ENCODE measurements at regions not wholly inside any gene's neighbourhood (a gene's known extent, or its start where the extent isn't known, plus 50 kb on each side); places are given as distances from the start of the nearest gene placed in this dataset.
A peak's percentile ranks its signal among the peaks of the same experiment; 100 is the strongest.

DNA sequence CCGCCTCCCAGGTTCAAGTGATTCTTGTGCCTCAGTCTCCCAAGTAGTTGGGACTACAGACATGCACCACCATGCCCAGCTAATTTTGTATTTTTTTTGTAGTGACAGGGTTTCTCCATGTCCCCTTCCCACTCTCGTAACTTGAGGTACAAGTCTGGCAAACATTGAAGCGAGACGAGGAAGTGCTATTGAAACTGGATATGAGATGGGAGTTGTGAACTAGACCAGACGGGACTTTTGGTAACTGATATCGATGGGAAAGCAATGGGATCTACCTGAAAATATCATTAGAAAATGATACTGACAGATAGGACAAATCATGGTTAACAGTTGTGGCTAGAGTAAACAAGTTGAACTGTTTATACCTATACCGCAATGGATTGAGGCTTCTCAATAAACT lies 95.2 kb upstream of the TRABD2B start:
- no peaks in the 10 kb centered on the region for H3K4me1 ChIP-seq (ENCODE audit: control insufficient read depth in 2 of 2, insufficient read depth in 2 of 2, low read length in 2 of 2)
- H3K27me3 ChIP-seq (ENCODE audit: control insufficient read depth in 2 of 2, insufficient read depth in 2 of 2, low read length in 2 of 2), result no peaks in the 10 kb centered on the region
- Mint-ChIP-seq H3K36me3 (no peaks in the 10 kb centered on the region), H3K9me3 (peaks cover 0 to 5% (median 0%) of the 10 kb centered on the region in 11 donors), H3K27ac (no peak overlapping the region), H3K27me3 (peaks cover 31 to 57% (median 55%) of the 10 kb centered on the region in 5 donors), H3K4me3 (no peak overlapping the region), H3K4me1 (peaks cover 4 to 9% (median 7%) of the 10 kb centered on the region in 7 donors)
- H3K27ac ChIP-seq (ENCODE audit: low read depth, low read length), result no peak overlapping the region
- H3K36me3 ChIP-seq (ENCODE audit: control insufficient read depth in 2 of 3, insufficient read depth in 3 of 3, low read length in 3 of 3), result no peaks in the 10 kb centered on the region
- DNase-seq (no peak), ATAC-seq (no peak)
- ChIA-PET CTCF (interaction anchor here (2.5 kb wide), 1 partner anchor 12 kb away, joined by 6 read pairs; no protein-coding TSS in a partner anchor), POLR2A (interaction anchor here (1.0 kb wide), 1 partner anchor 134 kb away, joined by 3 read pairs; no protein-coding TSS in a partner anchor)
- no peak overlapping the region for H3K4me3 ChIP-seq (ENCODE audit: low read length)
- H3K9me3 ChIP-seq (ENCODE audit: control insufficient read depth in 2 of 3, low read length in 3 of 3), result no peaks in the 10 kb centered on the region
- intact Hi-C loops (cut with micrococcal nuclease), result loop anchor here (5.0 kb wide), 2 partner anchors 110 to 405 kb away; no protein-coding TSS in a partner anchor

DNA sequence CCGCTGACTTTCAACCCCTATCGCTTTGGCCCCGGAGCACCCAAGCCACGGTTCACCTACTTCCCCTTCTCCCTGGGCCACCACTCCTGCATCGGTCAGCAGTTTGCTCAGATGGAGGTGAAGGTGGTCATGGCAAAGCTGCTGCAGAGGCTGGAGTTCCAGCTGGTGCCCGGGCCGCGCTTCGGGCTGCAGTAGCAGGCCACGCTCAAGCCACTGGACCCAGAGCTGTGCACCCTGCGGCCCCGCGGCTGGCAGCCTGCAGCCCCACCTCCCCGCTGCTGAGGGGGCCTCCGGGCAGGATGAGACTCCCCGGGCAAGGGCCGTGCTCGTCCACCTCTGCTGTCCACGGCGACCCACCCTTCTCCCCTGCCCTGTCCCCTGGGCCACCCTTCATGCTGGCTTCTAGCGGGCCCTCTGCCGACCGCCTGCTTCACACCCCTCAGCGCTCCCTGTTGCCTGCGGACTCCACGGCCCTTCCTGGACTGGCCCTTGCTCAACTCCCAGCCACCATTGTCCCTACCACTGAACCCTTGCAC lies 92.2 kb upstream of the TRABD2B start:
- H3K9me3 Mint-ChIP-seq, result peaks cover 0 to 2% (median 0%) of the 10 kb centered on the region in 11 donors
- intact Hi-C loops (cut with micrococcal nuclease), result no loop called here
- peaks cover 4 to 9% (median 7%) of the 10 kb centered on the region in 7 donors for H3K4me1 Mint-ChIP-seq
- no peaks in the 10 kb centered on the region for H3K36me3 ChIP-seq (ENCODE audit: control insufficient read depth in 2 of 3, insufficient read depth in 3 of 3, low read length in 3 of 3)
- peaks cover 24 to 52% (median 40%) of the 10 kb centered on the region in 5 donors for H3K27me3 Mint-ChIP-seq
- H3K4me1 ChIP-seq (ENCODE audit: control insufficient read depth in 2 of 2, insufficient read depth in 2 of 2, low read length in 2 of 2), result no peaks in the 10 kb centered on the region
- H3K27ac Mint-ChIP-seq, result no peak overlapping the region
- no peaks in the 10 kb centered on the region for H3K36me3 Mint-ChIP-seq
- H3K4me3 Mint-ChIP-seq, result no peak overlapping the region
- no peak overlapping the region for H3K27ac ChIP-seq (ENCODE audit: low read depth, low read length)
- no peaks in the 10 kb centered on the region for H3K27me3 ChIP-seq (ENCODE audit: control insufficient read depth in 2 of 2, insufficient read depth in 2 of 2, low read length in 2 of 2)
- no peaks in the 10 kb centered on the region for H3K9me3 ChIP-seq (ENCODE audit: control insufficient read depth in 2 of 3, low read length in 3 of 3)
- DNase-seq (no peak), ATAC-seq (no peak)
- ChIA-PET CTCF (no interaction called here), POLR2A (no interaction called here)
- H3K4me3 ChIP-seq (ENCODE audit: low read length), result no peak overlapping the region

GRCh38 chr1:48084826-48085225 lies 87.6 kb upstream of the TRABD2B start:
- Histone ChIP-seq H3K4me1 (ENCODE audit: control insufficient read depth in 2 of 2, insufficient read depth in 2 of 2, low read length in 2 of 2) (no peaks in the 10 kb centered on the region), H3K4me3 (ENCODE audit: low read length) (no peak overlapping the region), H3K36me3 (ENCODE audit: control insufficient read depth in 2 of 3, insufficient read depth in 3 of 3, low read length in 3 of 3) (no peaks in the 10 kb centered on the region), H3K27ac (ENCODE audit: low read depth, low read length) (no peak overlapping the region), H3K27me3 (ENCODE audit: control insufficient read depth in 2 of 2, insufficient read depth in 2 of 2, low read length in 2 of 2) (no peaks in the 10 kb centered on the region), H3K9me3 (ENCODE audit: control insufficient read depth in 2 of 3, low read length in 3 of 3) (no peaks in the 10 kb centered on the region)
- peaks cover 0 to 3% (median 0%) of the 10 kb centered on the region in 11 donors for H3K9me3 Mint-ChIP-seq
- DNase-seq (no peak), ATAC-seq (no peak)
- H3K4me3 Mint-ChIP-seq, result no peak overlapping the region
- no peaks in the 10 kb centered on the region for H3K4me1 Mint-ChIP-seq
- intact Hi-C loops (cut with micrococcal nuclease), result no loop called here
- ChIA-PET POLR2A (no interaction called here), CTCF (no interaction called here)
- H3K27ac Mint-ChIP-seq, result no peak overlapping the region
- no peaks in the 10 kb centered on the region for H3K36me3 Mint-ChIP-seq
- peaks cover 4 to 20% (median 13%) of the 10 kb centered on the region in 5 donors for H3K27me3 Mint-ChIP-seq

GRCh38 chr1:48082271-48082962 lies 85.2 kb upstream of the TRABD2B start:
- Histone ChIP-seq H3K9me3 (ENCODE audit: control insufficient read depth in 2 of 3, low read length in 3 of 3) (no peaks in the 10 kb centered on the region), H3K4me3 (ENCODE audit: low read length) (no peak overlapping the region), H3K4me1 (ENCODE audit: control insufficient read depth in 2 of 2, insufficient read depth in 2 of 2, low read length in 2 of 2) (no peaks in the 10 kb centered on the region), H3K27ac (ENCODE audit: low read depth, low read length) (no peak overlapping the region), H3K27me3 (ENCODE audit: control insufficient read depth in 2 of 2, insufficient read depth in 2 of 2, low read length in 2 of 2) (no peaks in the 10 kb centered on the region), H3K36me3 (ENCODE audit: control insufficient read depth in 2 of 3, insufficient read depth in 3 of 3, low read length in 3 of 3) (no peaks in the 10 kb centered on the region)
- H3K27me3 Mint-ChIP-seq, result peaks cover 4 to 15% (median 13%) of the 10 kb centered on the region in 5 donors
- ChIA-PET CTCF (no interaction called here), POLR2A (no interaction called here)
- no peaks in the 10 kb centered on the region for H3K36me3 Mint-ChIP-seq
- intact Hi-C loops (cut with micrococcal nuclease), result no loop called here
- H3K4me3 Mint-ChIP-seq, result no peak overlapping the region
- no peaks in the 10 kb centered on the region for H3K4me1 Mint-ChIP-seq
- peak overlapping the region in 1 of 9 donors; percentile 9 for H3K27ac Mint-ChIP-seq
- ATAC-seq (no peak), DNase-seq (no peak)
- peaks cover 0 to 2% (median 0%) of the 10 kb centered on the region in 11 donors for H3K9me3 Mint-ChIP-seq

DNA sequence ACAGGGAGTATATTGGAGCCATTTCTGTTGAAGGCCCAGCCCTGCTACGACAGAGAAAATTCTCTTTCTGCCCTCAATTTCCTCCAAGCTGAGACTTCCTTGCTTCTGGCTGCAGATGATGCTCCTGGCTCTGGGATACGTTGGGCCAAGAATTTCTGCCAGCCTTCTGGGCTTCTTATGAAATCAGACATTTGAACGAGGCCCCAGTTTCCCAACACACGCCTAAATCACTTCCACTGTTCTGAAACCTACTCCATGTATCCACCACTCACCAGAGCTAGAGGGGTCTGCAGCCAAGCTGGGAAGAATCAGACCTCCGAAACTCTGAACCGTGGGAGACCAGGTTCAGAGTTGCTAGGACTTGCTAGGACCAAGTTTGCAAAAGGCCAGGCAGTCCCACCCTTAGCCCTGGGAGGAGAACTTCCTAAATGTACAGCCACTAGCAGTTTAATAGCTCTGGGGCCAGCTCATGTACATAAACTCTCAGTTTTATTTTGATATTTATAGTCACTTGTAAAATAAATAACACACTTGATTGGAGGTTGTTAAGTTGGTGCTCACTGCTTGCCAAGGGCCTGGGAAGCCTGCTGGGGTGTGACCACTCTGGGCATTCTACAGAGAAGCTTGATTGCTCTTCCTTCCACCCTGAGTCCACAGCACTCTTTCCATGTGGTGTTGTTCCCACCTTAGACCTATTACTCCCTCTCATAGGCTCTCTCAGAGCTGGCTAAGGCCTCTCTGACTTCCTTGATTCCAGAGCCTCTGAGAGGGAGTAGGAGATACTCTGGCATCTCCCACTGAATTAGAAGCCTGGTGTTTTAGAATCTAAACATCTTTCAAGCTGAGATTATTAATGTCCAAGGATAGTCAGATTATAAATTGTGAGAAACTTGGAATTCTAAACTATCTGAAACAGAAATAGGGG lies 83.4 kb upstream of the TRABD2B start:
- intact Hi-C loops (cut with micrococcal nuclease), result no loop called here
- H3K36me3 Mint-ChIP-seq, result no peaks in the 10 kb centered on the region
- Histone ChIP-seq H3K4me3 (ENCODE audit: low read length) (no peak overlapping the region), H3K36me3 (ENCODE audit: control insufficient read depth in 2 of 3, insufficient read depth in 3 of 3, low read length in 3 of 3) (no peaks in the 10 kb centered on the region), H3K27me3 (ENCODE audit: control insufficient read depth in 2 of 2, insufficient read depth in 2 of 2, low read length in 2 of 2) (no peaks in the 10 kb centered on the region), H3K4me1 (ENCODE audit: control insufficient read depth in 2 of 2, insufficient read depth in 2 of 2, low read length in 2 of 2) (no peaks in the 10 kb centered on the region), H3K27ac (ENCODE audit: low read depth, low read length) (no peak overlapping the region), H3K9me3 (ENCODE audit: control insufficient read depth in 2 of 3, low read length in 3 of 3) (no peaks in the 10 kb centered on the region)
- POLR2A ChIA-PET, result no interaction called here
- peaks cover 9 to 22% (median 16%) of the 10 kb centered on the region in 5 donors for H3K27me3 Mint-ChIP-seq
- H3K4me3 Mint-ChIP-seq, result no peak overlapping the region
- CTCF ChIA-PET, result interaction anchor here (2.0 kb wide), 1 partner anchor 13 kb away, joined by 6 read pairs; no protein-coding TSS in a partner anchor
- H3K4me1 Mint-ChIP-seq, result no peaks in the 10 kb centered on the region
- no peak for ATAC-seq
- no peak overlapping the region for H3K27ac Mint-ChIP-seq
- H3K9me3 Mint-ChIP-seq, result peaks cover 0 to 2% (median 0%) of the 10 kb centered on the region in 11 donors
- DNase-seq, result no peak

DNA sequence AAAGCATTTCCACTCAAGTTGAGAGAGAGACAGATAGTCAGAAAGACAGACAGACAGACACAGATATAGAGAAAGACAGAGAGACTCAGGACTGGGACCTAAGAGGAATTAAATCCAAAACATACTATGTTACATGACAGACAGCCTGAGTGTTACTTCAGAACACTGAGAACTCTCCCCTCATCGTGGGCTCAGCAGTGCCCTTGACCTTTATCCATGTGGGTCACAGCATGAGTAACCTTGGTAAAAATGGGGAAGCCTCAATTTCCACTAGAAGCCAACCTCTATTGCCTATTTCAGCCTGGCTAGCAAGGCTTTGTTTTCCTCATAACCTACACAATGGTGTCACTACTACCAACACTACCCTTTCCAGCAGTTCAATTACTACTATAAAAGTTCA lies 81.9 kb upstream of the TRABD2B start:
- H3K36me3 Mint-ChIP-seq, result no peaks in the 10 kb centered on the region
- no peaks in the 10 kb centered on the region for H3K4me1 ChIP-seq (ENCODE audit: control insufficient read depth in 2 of 2, insufficient read depth in 2 of 2, low read length in 2 of 2)
- no peaks in the 10 kb centered on the region for H3K36me3 ChIP-seq (ENCODE audit: control insufficient read depth in 2 of 3, insufficient read depth in 3 of 3, low read length in 3 of 3)
- DNase-seq, result no peak
- ATAC-seq, result no peak
- no peak overlapping the region for H3K4me3 ChIP-seq (ENCODE audit: low read length)
- H3K9me3 ChIP-seq (ENCODE audit: control insufficient read depth in 2 of 3, low read length in 3 of 3), result no peaks in the 10 kb centered on the region
- no peaks in the 10 kb centered on the region for H3K27me3 ChIP-seq (ENCODE audit: control insufficient read depth in 2 of 2, insufficient read depth in 2 of 2, low read length in 2 of 2)
- ChIA-PET CTCF (no interaction called here), POLR2A (no interaction called here)
- H3K27ac ChIP-seq (ENCODE audit: low read depth, low read length), result no peak overlapping the region
- peaks cover 9 to 20% (median 16%) of the 10 kb centered on the region in 5 donors for H3K27me3 Mint-ChIP-seq
- H3K9me3 Mint-ChIP-seq, result peaks cover 0 to 2% (median 0%) of the 10 kb centered on the region in 11 donors
- intact Hi-C loops (cut with micrococcal nuclease), result no loop called here
- H3K27ac Mint-ChIP-seq, result no peak overlapping the region
- no peaks in the 10 kb centered on the region for H3K4me1 Mint-ChIP-seq
- no peak overlapping the region for H3K4me3 Mint-ChIP-seq
